HG03520 (cell line): ENCODE measurements at regions not wholly inside any gene's neighbourhood (a gene's known extent, or its start where the extent isn't known, plus 50 kb on each side); places are given as distances from the start of the nearest gene placed in this dataset.

Source experiments
- ATAC-seq: cut with Tn5 transposase; IDR thresholded peaks from one replicate; pipeline ENCODE4 v1.9.1; 2021; ENCODE audit warnings: mild to moderate bottlenecking, moderate library complexity; ENCODE audit not compliant: unreplicated experiment

- no peak for ATAC-seq
Measured at GRCh38 chr2:7281231-7282201, 364.3 kb downstream of the RNF144A start.

- no peak for ATAC-seq
Measured at GRCh38 chr2:7286120-7286519, 368.9 kb downstream of the RNF144A start.

DNA sequence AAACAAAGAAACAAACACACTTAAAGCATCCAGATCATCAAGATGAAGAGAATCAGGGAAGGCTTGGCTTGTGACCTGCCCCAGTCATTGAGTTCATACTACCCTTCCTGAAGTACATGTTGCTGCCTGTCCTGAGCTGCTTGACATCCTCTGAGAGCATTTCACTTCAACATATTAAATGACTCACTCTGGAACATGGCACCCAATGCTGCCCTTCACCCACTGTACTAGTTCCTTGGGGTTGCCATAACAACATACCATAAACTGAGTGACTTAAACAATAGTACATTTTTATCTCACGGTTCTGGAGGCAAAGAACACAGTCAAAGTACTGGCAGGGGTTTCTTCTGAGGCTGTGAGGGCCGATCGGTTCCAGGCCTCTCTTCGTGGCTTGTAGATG, 371.3 kb downstream of the RNF144A start:
- ATAC-seq = no peak

DNA sequence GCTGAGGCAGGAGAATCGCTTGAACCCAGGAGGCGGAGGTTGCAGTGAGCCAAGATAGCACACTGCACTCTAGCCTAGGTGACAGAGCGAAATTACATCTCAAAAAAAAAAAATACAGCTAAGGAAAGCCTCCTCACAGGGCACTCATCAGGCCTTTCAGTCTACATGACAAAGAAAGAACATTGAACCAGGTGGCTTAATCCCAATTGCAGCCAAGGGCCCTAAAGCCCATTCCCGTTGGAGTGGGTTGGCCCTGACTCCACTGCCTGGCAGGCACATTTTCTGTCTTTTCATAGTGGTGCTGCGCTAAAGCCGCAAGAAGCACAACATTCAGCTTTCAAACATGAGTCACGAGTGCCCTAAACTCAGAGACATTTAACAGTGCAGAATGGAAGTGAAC, 372.5 kb downstream of the RNF144A start:
- ATAC-seq = no peak

DNA sequence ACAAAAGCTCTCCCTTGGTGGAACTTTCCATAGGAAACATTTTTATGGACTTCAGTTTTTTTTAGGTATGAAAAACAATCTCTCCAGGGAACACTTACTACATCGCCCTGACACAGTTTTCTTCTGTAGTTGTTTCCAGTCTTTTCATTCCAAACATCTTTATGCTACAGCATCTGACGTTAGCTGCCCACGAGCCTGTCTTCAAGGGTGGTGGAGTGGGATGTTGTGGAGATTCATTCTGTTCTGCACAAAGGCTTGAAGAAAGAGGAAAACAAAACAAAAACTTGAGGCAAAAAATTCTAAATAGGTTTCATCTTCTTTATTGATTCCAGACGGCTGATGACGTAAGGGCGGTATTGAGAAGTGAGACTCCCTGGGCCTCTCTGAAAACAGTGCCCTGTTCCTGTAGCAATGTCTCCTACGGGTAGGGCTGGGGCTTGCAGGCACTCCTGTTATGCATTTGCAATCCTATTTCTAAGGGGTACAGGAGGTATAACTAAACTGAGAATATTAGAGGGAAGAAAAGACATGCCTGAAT, 375.0 kb downstream of the RNF144A start:
- ATAC-seq = no peak

GRCh38 chr2:7309582-7309981, 392.4 kb downstream of the RNF144A start:
- no peak for ATAC-seq

GRCh38 chr2:7324706-7325105, 407.5 kb downstream of the RNF144A start:
- no peak for ATAC-seq

DNA sequence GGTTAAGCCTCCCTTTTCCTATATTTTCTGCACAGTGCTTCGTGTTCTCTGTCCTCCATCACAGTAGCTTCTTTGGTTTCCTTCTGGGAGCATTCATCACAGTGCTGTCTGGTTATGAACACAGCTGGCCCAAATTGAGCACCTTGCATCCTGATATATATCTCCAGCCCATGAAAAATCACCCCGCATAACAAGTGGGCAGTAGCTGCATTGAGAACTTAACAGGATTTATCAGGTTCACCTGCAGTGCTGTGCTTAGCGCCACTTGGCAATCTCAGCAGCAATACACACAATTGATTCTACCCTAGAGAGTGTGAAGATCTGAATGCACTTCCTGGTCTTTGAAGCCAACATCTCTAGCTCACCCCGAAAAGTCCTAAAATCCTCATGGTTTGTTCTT, 408.0 kb downstream of the RNF144A start:
- no peak for ATAC-seq

- ATAC-seq = no peak
Measured at GRCh38 chr2:7329465-7329864, 412.3 kb downstream of the RNF144A start.

- no peak for ATAC-seq
Measured at GRCh38 chr2:7333189-7333765, 416.1 kb downstream of the RNF144A start.

DNA sequence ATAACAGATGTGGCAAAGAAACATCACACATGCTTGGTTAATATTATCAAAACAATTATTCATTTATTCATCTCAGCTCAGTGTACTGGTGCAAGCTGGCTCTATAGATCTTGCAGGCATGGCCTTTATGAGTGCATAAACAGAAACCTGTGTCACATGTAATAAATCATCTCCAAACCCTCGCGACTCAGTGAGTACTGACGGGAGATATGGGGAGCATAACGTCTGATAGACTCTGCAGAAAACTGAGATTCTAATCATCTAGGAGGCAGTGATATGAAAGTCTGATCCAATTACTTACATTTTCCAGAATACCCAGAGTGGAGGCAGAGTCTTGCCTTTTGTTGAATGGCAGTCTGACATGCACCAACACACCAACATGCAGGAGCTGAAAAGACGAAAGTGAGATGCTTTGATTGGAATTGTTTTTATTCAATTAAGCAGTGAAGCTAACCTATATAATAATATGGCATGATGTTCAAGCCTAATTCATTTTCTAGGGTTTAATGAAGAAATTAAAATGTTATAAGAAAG, 416.8 kb downstream of the RNF144A start:
- ATAC-seq = no peak

DNA sequence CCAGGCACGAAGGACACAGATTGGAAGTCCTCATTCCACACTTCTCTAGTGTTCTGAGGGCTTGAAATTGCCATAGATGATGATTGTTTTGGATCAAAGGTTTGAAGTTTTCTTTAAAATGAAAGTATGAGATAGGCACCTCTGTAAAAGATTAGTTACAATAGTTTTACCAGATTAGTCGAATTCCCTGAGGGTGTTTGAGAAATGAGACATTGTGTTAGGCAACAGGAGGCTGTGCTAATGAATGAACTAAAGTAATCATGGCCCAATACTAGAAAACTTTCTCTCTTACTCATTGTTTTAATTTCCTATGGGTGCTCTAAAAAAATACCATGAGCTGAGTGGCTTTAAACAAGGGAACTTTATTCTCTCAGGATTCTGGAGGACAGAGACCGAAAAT, 421.7 kb downstream of the RNF144A start:
- no peak for ATAC-seq

GRCh38 chr2:7346336-7346735, 429.1 kb downstream of the RNF144A start:
- ATAC-seq = no peak

- ATAC-seq = peak; percentile 76
Measured at GRCh38 chr2:7348761-7349160, 431.5 kb downstream of the RNF144A start.

DNA sequence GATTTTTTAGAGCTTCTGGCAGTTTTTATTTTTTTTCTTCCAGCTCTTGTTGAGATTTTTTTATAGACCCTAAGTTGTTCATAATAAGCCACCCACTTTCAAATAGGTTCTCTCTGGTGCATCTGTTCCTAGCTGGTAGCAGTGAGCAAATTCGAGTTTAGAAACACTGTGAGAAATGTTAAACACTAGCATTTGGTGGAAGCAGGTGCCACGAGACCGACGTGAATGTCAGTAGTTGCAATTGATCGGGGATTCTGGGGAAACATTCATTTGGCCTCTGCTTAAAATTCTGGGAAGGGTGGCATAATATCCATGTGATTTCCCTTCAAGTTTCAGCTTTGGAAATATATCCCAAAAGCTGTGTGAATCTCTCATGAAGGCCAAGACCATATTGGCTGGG, 435.0 kb downstream of the RNF144A start:
- no peak for ATAC-seq

DNA sequence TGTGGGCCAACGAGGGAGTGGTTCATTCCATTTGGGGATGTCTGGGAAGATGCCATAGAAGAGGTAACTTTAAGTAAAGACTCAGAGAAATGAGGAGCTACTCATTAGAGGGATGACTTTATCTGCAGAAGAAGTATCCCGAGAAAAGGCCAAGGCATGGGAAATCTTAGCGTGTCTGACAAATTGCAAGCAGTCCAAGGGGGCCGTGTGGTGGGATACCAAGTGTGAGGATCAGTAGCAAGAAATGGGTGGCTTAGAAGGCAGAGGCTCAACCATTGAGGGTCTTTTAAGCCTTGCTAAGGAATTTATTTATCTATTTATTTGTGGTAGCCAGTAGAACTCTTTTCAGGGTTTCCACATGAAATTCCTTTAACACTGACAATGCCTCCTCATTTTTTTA, 436.4 kb downstream of the RNF144A start:
- no peak for ATAC-seq

- ATAC-seq = no peak
Measured at GRCh38 chr2:7355781-7356180, 438.6 kb downstream of the RNF144A start.

- no peak for ATAC-seq
Measured at GRCh38 chr2:7356909-7357584, 439.8 kb downstream of the RNF144A start.

GRCh38 chr2:7357993-7358392, 440.8 kb downstream of the RNF144A start:
- no peak for ATAC-seq

DNA sequence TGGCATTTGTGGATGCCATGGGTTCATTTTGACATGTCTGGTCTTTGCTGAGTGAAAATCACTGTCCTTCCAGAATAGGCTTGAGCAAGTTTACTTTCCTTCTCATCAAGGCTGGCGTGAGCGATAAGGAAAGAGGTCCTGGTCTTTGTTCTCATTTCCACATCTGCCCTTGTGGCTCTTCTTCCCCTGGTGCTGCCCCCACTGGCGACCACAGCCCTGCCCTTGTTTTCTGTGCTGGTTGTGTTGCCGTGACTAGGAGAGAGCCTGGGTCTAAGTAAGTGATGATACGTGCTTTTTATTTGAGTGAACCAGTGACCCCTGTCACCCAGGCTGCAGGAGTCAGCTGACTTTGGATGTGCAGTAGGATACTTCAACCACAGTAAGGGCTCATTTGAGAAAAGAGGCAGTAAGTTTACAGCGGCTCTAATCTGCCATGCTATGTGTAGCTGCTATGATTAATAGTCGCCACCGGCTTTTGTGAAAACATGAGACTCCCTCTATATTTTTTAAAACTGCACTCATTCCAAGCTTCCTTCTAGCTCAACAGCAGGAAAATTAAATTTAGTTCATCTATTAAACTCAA, 441.7 kb downstream of the RNF144A start:
- ATAC-seq = no peak

GRCh38 chr2:7363906-7364305, 446.7 kb downstream of the RNF144A start:
- no peak for ATAC-seq
